Eye (tissue), 1 donor: ENCODE measurements at regions not wholly inside any gene's neighbourhood (a gene's known extent, or its start where the extent isn't known, plus 50 kb on each side); places are given as distances from the start of the nearest gene placed in this dataset.
"Not testable (repeated sequence)": the region's sequence is repeated elsewhere in the genome, so short reads cannot be mapped to it uniquely, and the experiment has no call there.

Source experiments
- DNase-seq: peaks from one replicate; pipeline ENCODE4 v3.0.0-alpha.2; 2015

GRCh38 chr3:154658000-154658399, 228.0 kb upstream of the GPR149 start:
- DNase-seq, result peak; percentile 13

GRCh38 chr3:154657218-154657617, 227.2 kb upstream of the GPR149 start:
- no peak for DNase-seq

GRCh38 chr3:154656486-154656885, 226.5 kb upstream of the GPR149 start:
- no peak for DNase-seq

- no peak for DNase-seq
Observed at GRCh38 chr3:154642145-154642544, 212.2 kb upstream of the GPR149 start.

GRCh38 chr3:154625756-154626155, 195.8 kb upstream of the GPR149 start:
- DNase-seq, result no peak

GRCh38 chr3:154619621-154620020, 189.6 kb upstream of the GPR149 start:
- DNase-seq, result not testable (repeated sequence)

GRCh38 chr3:154616298-154616697, 186.3 kb upstream of the GPR149 start:
- DNase-seq, result no peak

- no peak for DNase-seq
Observed at GRCh38 chr3:154615471-154615870, 185.5 kb upstream of the GPR149 start.

GRCh38 chr3:154614601-154615000, 184.6 kb upstream of the GPR149 start:
- DNase-seq, result peak; percentile 3

GRCh38 chr3:154614078-154614477, 184.1 kb upstream of the GPR149 start:
- DNase-seq, result no peak

- DNase-seq, result no peak
Observed at GRCh38 chr3:154602241-154602640, 172.3 kb upstream of the GPR149 start.

- no peak for DNase-seq
Observed at GRCh38 chr3:154598166-154598565, 168.2 kb upstream of the GPR149 start.

GRCh38 chr3:154590675-154591384, 160.8 kb upstream of the GPR149 start:
- no peak for DNase-seq

- DNase-seq, result no peak
Observed at GRCh38 chr3:154588831-154589230, 158.8 kb upstream of the GPR149 start.

- no peak for DNase-seq
Observed at GRCh38 chr3:154584974-154585373, 155.0 kb upstream of the GPR149 start.

- DNase-seq, result no peak
Observed at GRCh38 chr3:154584041-154584440, 154.1 kb upstream of the GPR149 start.

- no peak for DNase-seq
Observed at GRCh38 chr3:154583086-154583634, 153.2 kb upstream of the GPR149 start.

GRCh38 chr3:154582501-154582900, 152.5 kb upstream of the GPR149 start:
- DNase-seq, result no peak

GRCh38 chr3:154571553-154572226, 141.7 kb upstream of the GPR149 start:
- DNase-seq, result peak; percentile 71

GRCh38 chr3:154568064-154568463, 138.1 kb upstream of the GPR149 start:
- no peak for DNase-seq

GRCh38 chr3:154559623-154560022, 129.6 kb upstream of the GPR149 start:
- no peak for DNase-seq

GRCh38 chr3:154552338-154552737, 122.3 kb upstream of the GPR149 start:
- no peak for DNase-seq

- DNase-seq, result no peak
Observed at GRCh38 chr3:154549391-154549790, 119.4 kb upstream of the GPR149 start.

- DNase-seq, result no peak
Observed at GRCh38 chr3:154548341-154548740, 118.4 kb upstream of the GPR149 start.
